ENCODE measurements at regions not wholly inside any gene's neighbourhood (a gene's known extent, or its start where the extent isn't known, plus 50 kb on each side); places are given as distances from the start of the nearest gene placed in this dataset.
"Not testable (repeated sequence)": the region's sequence is repeated elsewhere in the genome, so short reads cannot be mapped to it uniquely, and the experiment has no call there.

GRCh38 chr7:73244782-73245311, 63.8 kb downstream of the NSUN5 start:
- H3K4me3 ChIP-seq, H3K27ac ChIP-seq, H3K4me2 ChIP-seq, H3K4me1 ChIP-seq, H4K20me1 ChIP-seq, H3K9me3 ChIP-seq, H3K36me3 ChIP-seq, H3K9ac ChIP-seq, H3K27me3 ChIP-seq: not testable (repeated sequence)

GRCh38 chr7:73234994-73235717, 73.5 kb downstream of the NSUN5 start:
- H3K4me2 ChIP-seq, H3K36me3 ChIP-seq, H3K27me3 ChIP-seq, H3K9ac ChIP-seq, H3K9me3 ChIP-seq, H4K20me1 ChIP-seq, H3K27ac ChIP-seq: not testable (repeated sequence)
- Histone ChIP-seq H3K4me3 (0 out of 2 replicates have a peak overlapping the region, but pooled peaks have one; percentile 50), H3K4me1 (peaks cover 14% of the 10 kb centered on the region)

GRCh38 chr7:73225745-73226144, 82.9 kb downstream of the NSUN5 start:
- not testable (repeated sequence) for H3K36me3 ChIP-seq, H3K4me3 ChIP-seq, H4K20me1 ChIP-seq, H3K4me1 ChIP-seq, H3K9ac ChIP-seq, H3K9me3 ChIP-seq, H3K27ac ChIP-seq, H3K27me3 ChIP-seq, H3K4me2 ChIP-seq

DNA sequence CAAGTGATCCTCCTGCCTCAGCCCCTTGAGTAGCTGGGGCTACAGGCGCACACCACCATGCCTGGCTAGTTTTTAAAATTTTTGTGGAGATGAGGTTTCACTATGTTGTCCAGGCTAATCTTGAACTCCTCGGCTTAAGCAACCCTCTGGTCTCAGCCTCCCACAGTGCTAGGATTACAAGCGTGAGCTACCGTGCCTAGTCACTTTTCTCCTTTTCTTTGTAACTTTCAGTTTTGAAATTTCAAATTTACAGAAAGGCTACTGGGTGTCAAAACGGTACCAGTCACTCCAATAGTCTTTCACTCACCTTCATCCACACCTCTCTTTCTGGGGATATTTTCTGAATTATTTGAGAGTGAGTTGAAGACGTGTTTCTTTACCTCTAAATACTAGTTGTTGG, 86.9 kb downstream of the NSUN5 start:
- H4K20me1 ChIP-seq, H3K4me3 ChIP-seq, H3K9me3 ChIP-seq, H3K27me3 ChIP-seq, H3K27ac ChIP-seq, H3K4me1 ChIP-seq, H3K4me2 ChIP-seq, H3K36me3 ChIP-seq, H3K9ac ChIP-seq: not testable (repeated sequence)

DNA sequence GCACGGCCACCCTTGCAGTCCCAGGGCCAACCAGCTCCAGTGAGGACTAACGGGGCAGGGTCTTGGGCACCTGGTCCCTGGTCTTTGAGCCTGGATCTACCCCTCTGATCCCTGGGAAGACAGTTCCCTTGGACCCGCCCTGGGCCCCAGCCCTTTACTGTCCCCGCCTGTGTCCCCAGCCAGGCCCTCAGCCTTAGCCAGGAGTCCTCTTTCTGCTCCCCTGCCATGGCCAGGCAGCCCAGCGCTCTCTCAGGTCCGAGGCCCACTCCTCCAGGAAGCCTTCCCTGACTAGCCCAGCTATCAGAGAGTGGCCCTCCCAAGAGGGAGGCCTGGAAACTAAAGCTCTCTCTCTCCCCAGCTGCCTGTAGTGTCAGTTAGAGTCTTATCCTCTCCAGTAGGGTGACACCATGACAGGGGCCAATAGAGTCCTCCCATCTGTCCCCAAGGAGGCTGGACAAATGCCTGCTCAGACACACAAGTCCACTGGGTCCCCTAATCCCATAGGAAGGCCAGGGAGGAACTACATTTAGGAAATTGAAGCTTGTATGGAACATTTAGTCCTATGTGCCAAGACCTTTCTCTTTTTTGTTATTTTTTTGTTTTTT, 87.8 kb downstream of the NSUN5 start:
- H3K27me3 ChIP-seq, H3K4me1 ChIP-seq, H3K27ac ChIP-seq, H3K36me3 ChIP-seq, H3K9me3 ChIP-seq, H3K4me2 ChIP-seq, H3K9ac ChIP-seq, H4K20me1 ChIP-seq, H3K4me3 ChIP-seq: not testable (repeated sequence)

GRCh38 chr7:73220357-73220756, 88.3 kb downstream of the NSUN5 start:
- not testable (repeated sequence) for H3K36me3 ChIP-seq, H3K9me3 ChIP-seq, H3K4me2 ChIP-seq, H3K27me3 ChIP-seq, H3K4me3 ChIP-seq, H3K27ac ChIP-seq, H4K20me1 ChIP-seq, H3K9ac ChIP-seq, H3K4me1 ChIP-seq

DNA sequence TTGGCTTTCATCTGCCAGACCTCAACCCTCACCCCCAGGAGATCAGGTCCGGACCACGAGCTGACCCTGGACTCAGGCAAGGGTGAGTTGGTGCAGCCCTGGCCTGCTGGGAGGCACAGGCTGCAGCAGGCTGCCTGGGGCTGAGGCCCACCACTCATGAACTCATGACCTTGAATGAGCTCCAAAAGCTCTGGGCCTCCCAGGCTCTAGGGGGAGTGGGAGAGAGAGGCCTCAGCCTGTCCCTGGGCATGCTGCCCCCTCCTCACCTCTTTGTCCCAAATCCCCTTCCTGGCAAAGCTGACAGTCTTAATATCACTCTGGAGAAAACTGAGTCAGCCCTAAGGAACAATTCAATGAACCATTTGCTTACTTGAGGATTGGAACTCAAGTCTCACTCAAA, 89.8 kb downstream of the NSUN5 start:
- not testable (repeated sequence) for H3K27me3 ChIP-seq, H4K20me1 ChIP-seq, H3K4me1 ChIP-seq, H3K9ac ChIP-seq, H3K4me3 ChIP-seq, H3K27ac ChIP-seq, H3K4me2 ChIP-seq, H3K9me3 ChIP-seq, H3K36me3 ChIP-seq

- H3K4me1 ChIP-seq: peaks cover 12% of the 10 kb centered on the region
- H3K4me2 ChIP-seq: 0 out of 2 replicates have a peak overlapping the region, but pooled peaks have one; percentile 42
- not testable (repeated sequence) for H3K36me3 ChIP-seq, H4K20me1 ChIP-seq, H3K9me3 ChIP-seq, H3K27ac ChIP-seq, H3K4me3 ChIP-seq, H3K27me3 ChIP-seq, H3K9ac ChIP-seq
Measured at GRCh38 chr7:73216046-73216675, 92.5 kb downstream of the NSUN5 start.

DNA sequence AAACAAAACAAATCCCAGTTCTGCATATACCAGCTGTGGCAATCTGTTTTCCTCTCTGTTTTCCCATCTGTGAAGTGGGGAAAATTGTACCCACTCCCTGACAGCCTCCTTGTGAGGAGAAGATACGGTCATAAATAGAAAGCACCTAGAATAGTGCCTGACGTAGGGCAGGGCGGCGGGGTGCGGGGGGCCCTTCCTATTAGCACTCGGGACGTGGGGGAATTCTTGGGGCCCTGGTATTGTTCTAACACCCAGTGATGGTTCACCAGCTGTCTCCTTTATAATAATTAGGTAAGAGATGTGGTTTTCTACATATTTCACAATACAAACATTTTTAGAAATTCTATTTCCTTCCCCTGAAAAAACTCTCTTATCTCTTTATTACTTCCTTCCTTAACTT, 93.4 kb downstream of the NSUN5 start:
- not testable (repeated sequence) for H3K4me3 ChIP-seq, H3K36me3 ChIP-seq, H4K20me1 ChIP-seq, H3K27ac ChIP-seq, H3K4me2 ChIP-seq, H3K27me3 ChIP-seq, H3K9me3 ChIP-seq, H3K9ac ChIP-seq
- peaks cover 12% of the 10 kb centered on the region for H3K4me1 ChIP-seq

DNA sequence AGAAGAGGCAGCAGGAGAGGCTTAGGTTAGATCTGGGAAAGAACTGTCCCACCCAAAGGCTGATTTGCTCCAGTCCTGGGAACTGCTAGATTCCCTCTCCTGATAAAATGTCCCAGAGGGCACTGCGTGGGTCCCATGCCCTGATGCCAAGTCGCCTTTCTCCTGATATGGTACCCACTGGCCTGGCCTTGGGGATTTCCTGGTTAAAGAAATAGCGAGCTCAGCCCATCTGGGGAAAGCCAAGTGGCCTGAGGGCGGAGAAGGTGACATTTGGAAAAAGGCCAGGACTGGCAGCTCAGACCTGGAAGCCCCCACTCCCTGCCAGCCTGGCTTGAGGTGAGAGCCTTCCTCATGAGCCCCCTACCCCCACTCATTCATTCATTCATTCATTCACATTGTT, 94.2 kb downstream of the NSUN5 start:
- not testable (repeated sequence) for H3K4me3 ChIP-seq, H3K9me3 ChIP-seq, H3K27me3 ChIP-seq, H4K20me1 ChIP-seq, H3K36me3 ChIP-seq, H3K9ac ChIP-seq
- H3K4me1 ChIP-seq: peaks cover 12% of the 10 kb centered on the region
- H3K27ac ChIP-seq: 0 out of 2 replicates have a peak overlapping the region, but pooled peaks have one; percentile 35
- peak overlapping the region; percentile 43; the same call in 1 of the 2 replicates for H3K4me2 ChIP-seq

GRCh38 chr7:73213076-73213475, 95.5 kb downstream of the NSUN5 start:
- H3K27me3 ChIP-seq, H3K4me3 ChIP-seq, H3K4me2 ChIP-seq, H3K36me3 ChIP-seq, H3K27ac ChIP-seq, H4K20me1 ChIP-seq, H3K9ac ChIP-seq, H3K9me3 ChIP-seq: not testable (repeated sequence)
- peaks cover 12% of the 10 kb centered on the region for H3K4me1 ChIP-seq

- not testable (repeated sequence) for H3K4me2 ChIP-seq, H3K27me3 ChIP-seq, H3K9me3 ChIP-seq, H4K20me1 ChIP-seq, H3K4me1 ChIP-seq, H3K27ac ChIP-seq, H3K4me3 ChIP-seq, H3K9ac ChIP-seq, H3K36me3 ChIP-seq
Measured at GRCh38 chr7:73205594-73205993, 103.0 kb downstream of the NSUN5 start.

- not testable (repeated sequence) for H3K4me2 ChIP-seq, H3K36me3 ChIP-seq, H3K27me3 ChIP-seq, H3K9me3 ChIP-seq, H3K27ac ChIP-seq, H3K4me3 ChIP-seq, H3K4me1 ChIP-seq, H4K20me1 ChIP-seq, H3K9ac ChIP-seq
Measured at GRCh38 chr7:73204898-73205297, 103.7 kb downstream of the NSUN5 start.

DNA sequence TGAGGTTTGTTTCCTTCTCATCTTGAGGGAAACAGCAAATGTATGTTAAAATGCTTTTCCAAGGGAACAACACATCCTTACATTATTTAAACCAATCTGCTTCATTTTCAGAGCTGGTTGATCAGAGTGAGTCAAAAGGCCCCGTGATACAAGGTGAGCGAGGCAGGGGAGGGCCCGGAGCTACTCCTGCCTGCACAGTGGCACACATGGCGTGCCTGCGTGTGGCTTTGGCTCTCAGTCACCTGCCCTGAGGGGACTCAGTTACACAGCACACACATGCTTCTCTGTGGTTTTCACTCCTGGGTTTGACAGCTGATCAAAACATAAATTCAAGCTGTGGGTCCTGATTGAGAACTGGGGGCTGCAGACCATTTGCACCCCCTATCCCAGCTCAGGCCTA, 105.3 kb downstream of the NSUN5 start:
- H3K4me2 ChIP-seq, H3K4me1 ChIP-seq, H3K36me3 ChIP-seq, H4K20me1 ChIP-seq, H3K27ac ChIP-seq, H3K9ac ChIP-seq, H3K4me3 ChIP-seq, H3K9me3 ChIP-seq, H3K27me3 ChIP-seq: not testable (repeated sequence)

- H3K4me2 ChIP-seq, H3K36me3 ChIP-seq, H3K27ac ChIP-seq, H3K4me1 ChIP-seq, H3K9ac ChIP-seq, H3K27me3 ChIP-seq, H3K9me3 ChIP-seq, H3K4me3 ChIP-seq, H4K20me1 ChIP-seq: not testable (repeated sequence)
Measured at GRCh38 chr7:73201264-73201663, 107.4 kb downstream of the NSUN5 start.

Measured in BLaER1 (cell line).